Fibroblast of upper back skin (primary cell): ENCODE measurements at regions not wholly inside any gene's neighbourhood (a gene's known extent, or its start where the extent isn't known, plus 50 kb on each side); places are given as distances from the start of the nearest gene placed in this dataset.
"Not testable (repeated sequence)": the region's sequence is repeated elsewhere in the genome, so short reads cannot be mapped to it uniquely, and the experiment has no call there.

ENCODE experiments used
- DNase-seq: peaks from one replicate; pipeline ENCODE4 v3.0.0-alpha.2; 2013

DNA sequence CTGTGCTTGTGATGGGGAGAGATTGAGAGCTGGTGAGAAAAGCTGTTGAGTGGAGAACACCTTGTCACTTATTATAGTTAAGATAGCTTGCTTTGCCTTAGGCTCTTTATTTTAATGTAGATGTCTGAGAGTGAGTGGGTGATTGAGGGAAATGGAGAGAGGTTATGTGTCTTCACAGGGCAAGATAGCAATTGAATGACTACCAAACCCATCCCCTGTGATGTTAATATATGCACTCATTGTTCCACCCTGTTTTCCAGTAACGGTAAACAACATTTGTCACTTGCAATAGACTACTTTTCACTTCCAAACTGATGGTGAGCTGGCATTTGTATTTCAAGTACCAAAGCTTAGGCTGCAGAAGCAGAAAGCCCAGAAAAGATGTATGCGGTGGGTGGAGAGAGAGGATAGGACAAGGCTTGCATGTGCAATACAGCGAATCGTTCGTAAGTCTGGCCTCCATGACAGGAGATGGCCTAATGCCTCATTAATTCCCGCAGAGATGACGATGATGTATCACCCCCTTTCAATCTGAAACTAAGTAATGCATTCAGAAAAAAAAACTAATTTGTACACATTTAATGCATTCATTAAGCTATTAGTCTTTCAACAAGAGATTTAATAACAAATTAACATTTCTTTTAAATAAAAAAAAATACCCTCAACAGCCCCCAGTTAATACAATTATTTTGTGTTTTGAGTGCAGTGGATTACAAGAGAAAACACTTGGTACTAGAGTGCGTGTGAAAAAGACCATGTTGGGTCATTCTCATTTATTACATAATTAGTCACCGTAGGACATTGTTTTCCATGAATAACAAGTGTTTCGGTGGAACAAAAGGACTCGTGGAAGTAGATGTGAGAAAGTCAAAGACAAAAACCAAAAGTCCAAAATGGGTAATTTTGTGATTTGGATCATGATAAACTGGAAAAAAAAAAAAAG, 699.0 kb downstream of the BRINP1 start:
- DNase-seq, result no peak

DNA sequence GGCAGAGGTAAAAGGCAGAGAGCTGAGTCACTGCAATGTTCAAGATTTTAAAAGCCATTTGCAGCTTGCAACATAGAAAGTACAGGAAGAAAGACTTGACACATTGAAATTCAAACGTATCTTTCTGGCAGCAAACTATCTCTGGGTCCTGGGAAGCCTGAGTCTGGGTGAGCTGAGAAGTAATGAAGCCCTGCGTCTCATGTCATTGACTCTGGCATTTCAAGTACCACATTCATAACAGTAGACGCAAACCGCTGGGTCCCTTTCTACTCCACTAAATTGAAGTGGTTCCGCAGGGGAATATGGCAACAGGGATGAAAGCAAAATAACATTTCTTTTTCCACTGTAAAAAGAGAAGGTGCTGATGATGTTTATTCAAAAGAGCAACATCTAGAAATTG, 694.3 kb downstream of the BRINP1 start:
- DNase-seq, result no peak

DNA sequence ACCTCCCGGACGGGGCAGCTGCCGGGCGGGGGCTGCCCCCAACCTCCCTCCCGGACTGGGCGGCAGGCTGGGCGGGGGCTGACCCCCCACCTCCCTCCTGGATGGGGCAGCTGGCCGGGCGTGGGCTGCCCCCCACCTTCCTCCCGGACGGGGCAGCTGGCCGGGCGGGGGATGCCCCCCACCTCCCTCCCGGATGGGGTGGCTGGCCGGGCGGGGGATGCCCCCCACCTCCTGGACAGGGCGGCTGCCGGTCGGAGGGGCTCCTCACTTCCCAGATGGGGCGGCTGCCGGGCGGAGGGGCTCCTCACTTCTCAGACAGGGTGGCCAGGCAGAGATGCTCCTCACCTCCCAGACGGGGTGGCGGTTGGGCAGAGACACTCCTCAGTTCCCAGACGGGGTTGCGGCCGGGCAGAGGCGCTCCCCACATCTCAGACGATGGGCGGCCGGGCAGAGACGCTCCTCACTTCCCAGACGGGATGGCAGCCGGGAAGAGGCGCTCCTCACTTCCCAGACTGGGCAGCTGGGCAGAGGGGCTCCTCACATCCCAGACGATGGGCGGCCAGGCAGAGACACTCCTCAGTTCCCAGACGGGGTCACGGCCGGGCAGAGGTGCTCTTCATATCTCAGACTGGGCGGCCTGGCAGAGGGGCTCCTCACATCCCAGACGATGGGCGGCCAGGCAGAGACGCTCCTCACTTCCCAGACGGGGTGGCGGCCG, 691.1 kb downstream of the BRINP1 start:
- not testable (repeated sequence) for DNase-seq

DNA sequence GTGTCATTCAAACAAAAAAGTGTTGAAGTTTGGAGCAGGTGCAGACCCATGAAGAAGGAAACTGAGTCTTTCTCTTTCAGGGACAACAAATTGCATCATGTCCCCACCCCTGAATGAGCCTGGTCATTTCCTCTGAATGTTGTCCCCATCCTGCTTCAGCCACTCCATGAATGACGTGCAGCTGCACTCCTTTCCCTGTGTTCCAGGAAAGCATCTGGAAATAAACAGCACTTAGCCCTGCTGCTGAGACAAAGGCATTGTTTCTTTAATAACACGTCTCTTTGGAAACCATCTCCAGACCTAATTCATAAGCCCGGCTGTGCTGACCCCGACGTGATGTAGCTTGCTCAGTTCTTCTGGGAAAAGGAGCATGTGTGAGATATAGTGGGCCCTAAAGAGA, 682.3 kb downstream of the BRINP1 start:
- DNase-seq, result no peak

DNA sequence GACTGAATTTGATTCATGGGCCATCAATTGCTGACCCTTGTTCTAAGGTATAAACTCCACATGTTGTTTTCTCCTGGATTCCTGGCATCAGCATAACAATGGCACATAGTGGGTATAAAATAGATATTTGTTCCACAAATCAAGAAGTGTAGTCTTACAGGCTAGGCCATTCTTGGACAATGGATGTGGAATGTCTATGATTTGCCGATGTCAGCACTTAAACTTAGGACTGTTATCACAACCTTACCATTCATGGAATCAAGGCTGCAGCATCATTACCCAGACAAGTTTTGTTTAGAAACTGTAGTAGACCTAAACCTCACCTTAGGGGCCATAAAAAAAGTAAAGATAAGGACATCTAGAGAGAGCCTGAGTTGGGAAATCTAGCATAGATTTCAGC, 680.0 kb downstream of the BRINP1 start:
- DNase-seq, result no peak

DNA sequence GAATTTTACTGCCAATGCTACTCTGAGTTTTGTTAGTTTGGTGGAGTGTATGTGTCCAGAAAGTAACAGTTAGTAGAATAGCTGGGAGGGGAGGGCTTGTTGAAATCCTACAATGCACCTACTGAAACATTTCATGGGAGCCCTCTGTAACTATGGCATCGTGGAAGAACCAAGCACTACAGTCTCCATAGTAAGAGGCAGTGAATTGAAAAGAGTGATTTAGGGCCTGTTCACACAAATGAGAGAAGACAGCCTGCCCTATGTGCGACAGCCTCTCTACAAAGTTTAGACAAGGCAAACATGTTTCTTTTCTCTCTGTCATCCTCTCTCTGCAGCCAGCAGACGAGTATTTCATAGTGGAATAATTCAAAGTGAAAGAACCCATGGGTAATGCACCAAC, 676.6 kb downstream of the BRINP1 start:
- no peak for DNase-seq

DNA sequence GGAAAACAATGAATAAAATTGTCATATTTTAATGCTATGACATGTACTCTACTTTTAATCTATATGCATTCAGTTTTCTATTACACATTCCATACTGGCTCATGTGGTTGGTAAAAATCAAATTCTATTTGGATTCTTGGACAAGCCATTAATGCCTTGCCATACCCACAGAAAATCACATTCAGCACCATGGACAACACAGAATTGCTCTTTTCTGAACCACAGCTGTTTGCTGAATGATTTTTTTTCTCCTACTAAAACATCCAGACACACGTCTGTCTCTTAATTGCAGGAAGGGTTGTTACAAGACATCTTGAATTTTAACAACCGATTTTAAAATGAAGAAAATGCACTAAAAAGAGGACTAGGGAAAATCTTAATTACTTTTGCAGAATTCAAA, 675.6 kb downstream of the BRINP1 start:
- DNase-seq, result no peak

DNA sequence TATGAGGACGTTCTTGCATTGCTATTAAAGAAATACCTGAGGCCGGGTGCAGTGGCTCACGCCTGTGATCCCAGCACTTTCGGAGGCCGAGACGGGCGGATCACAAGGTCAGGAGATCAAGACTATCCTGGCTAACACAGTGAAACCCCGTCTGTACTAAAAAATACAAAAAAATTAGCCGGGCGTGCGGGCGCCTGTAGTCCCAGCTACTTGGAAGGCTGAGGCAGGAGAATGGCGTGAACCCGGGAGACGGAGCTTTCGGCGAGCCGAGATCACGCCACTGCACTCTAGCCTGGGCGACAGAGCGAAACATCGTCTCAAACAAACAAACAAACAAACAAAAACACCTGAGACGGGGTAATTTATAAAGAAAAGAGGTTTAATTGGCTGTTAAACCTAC, 674.0 kb downstream of the BRINP1 start:
- not testable (repeated sequence) for DNase-seq

DNA sequence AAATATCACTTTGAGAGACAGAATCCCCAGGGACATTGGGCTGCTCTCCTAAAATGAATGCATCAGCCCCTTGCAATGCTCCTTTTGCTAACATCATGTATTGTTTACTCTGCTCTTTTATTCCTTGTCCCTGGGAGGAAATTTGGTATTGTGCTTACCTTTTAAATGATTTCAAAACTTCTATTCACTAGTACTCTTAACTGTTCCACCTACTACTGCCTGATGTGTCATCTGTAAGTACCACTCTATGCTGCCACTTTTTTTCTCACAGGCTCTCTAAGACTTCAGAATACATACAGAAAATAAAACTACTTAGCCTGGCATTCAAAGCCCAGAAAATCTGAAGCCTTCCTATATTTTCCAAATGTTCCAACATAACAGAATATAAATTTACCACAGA, 667.2 kb downstream of the BRINP1 start:
- DNase-seq, result no peak

DNA sequence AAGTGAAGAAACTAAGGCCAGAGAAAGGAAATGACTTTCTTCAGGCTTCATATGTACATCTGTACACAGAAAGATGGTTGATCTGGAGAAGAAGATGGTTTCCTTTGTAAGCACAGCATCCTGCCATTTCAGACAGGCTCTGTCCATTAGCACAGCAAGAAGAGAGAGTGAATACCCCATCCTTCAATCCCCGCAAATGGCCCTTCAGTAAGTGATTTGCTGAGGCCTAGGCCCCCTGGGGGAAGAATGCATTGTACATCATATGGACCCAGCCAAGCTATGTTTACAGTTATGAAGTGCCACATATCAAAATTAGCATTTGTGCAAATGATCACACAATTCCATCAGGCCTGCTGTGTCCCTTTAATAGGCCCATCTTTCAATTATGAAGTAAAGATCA, 657.4 kb downstream of the BRINP1 start:
- DNase-seq, result no peak

DNA sequence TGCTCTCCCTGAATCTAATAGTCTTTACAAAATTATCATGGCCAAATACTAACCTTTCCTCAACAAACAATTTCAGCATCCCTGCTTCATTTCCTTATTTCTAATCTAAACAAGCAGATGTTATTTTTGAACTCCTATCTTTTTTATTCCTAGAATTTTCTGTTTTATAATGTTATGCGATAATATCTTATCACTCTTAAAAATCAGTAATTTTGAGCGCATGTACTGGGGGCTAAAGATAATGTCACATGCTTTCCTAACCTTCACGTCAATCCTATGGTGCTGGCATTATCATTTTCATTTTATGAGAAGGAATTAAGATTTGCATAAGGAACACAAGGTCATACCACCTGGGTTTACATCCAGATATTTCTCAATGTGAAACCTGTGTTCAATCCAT, 648.0 kb downstream of the BRINP1 start:
- DNase-seq, result no peak

DNA sequence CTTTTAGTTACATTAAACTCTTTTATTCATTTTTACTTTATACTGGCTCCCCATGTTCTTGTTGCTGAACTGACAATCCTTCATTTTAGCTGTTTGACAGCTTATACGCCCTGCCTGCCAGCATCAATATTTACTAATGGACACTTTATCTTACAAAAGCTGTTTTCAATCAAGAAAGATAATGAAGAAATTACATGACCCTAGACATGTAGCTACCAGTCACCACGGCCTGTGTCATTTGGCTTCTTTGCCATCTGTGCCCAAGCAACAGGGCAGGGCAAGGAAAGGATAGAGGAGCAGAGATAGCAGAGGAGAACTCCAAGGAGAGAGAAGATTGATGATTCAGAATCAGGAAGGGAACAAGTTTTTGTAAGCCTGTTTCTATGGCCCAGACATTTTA, 647.3 kb downstream of the BRINP1 start:
- no peak for DNase-seq

DNA sequence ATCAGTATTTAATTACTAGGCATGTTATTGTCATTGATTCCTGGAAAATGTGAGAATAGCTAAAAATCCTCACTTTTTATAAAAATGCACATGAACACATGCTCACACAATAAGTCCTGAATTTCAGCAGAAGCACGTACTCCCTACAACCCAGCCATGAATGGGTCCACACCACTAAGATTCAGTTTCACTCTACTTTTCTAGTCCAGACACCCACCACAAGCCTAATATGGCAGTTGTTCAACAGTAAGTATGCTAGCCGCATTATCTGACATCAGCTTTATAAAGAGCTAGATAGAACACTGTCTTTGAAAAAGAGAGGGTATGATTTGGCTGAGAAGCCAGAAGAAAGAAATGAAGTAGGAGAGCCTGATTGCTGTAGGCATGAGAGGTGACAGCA, 639.3 kb downstream of the BRINP1 start:
- no peak for DNase-seq

DNA sequence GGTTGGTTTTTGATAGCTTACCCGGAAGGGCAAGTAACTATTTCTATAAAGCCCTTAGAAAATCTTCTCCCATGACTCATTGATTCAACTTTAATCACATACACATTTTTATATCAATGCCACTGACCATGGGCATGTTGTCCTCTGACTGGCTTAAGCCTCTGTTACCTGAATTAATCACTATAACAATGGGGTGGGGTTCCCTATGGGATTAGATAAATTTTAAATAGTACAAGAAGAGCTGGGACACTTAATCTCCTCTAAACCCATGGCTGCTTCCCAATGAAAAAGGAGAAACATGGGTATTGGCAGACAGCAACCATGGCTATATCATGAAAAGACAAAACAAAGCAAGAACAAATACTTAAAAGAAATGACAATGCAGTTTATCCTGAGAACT, 636.2 kb downstream of the BRINP1 start:
- no peak for DNase-seq

DNA sequence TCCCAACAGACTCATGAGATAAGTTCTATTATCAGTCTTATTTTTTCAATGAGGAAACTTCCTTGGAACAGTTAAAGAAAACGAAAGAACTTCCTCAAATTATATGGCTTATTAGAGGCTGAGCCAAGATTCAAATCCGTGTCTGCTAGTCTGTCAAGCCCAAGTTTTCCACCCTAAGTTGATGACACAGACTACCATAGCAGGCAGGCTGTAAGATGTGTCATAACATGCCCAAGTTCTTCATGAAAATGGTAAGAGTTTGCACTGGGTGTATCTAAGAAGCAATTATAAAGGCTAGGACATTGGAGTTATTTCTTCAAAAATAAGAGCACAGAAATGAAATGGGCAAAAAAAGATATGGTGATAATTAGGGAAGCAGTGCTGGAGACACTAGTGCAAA, 634.5 kb downstream of the BRINP1 start:
- DNase-seq, result no peak

DNA sequence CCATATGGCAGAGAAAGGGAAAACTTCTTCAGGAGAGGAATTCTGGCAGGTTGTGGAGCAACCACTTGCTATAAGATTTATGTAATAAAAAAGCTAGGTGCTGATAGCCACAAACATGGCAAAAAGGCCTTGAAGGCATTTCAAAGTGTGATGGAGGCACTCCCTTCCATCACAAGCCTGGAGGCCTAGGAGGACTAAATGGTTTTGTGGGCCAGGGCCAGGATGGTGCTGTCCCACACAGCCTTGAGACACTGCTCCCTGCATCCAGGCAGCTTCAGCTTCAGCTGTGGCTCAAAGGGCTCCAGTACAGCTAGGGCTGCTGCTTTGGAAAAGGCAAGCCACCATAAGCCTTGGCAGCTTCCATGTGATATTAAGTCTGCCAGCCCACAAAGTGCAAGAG, 632.8 kb downstream of the BRINP1 start:
- DNase-seq, result no peak

DNA sequence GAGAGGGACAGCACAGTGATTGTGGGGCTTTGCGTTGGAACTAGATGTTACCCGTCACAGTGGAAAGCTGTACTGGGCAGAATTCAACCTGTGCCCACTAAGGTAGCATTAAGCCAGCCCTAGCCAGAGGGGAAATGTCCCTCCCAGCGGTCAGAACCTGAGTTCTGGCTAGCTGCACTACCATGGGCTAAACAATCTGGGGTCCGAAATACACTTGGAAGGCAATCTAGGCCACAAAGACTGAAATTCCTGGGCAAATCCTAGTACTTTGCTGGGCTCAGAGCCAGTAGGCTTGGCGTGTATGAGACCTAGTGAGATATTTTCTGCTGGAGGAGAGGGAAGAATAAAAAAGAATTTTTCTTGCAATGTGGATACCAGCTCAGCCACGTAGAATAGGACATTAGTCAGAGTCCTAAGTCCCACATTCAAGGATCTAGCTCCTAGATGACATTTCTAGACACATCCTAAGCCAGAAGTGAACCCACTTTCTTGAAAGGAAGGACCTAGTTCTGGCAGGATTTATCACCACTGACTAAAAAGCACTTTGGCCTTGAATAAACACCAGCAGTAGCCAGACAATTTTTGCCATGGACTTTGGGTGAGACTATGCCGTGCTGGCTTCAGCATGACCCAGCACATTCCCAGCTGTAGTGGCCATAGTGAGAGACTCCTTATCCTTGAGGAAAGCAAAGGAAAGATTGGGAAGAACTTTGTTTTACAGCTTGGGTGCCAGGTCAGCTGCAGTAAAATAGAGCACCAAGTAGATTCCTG, 618.0 kb downstream of the BRINP1 start:
- no peak for DNase-seq

DNA sequence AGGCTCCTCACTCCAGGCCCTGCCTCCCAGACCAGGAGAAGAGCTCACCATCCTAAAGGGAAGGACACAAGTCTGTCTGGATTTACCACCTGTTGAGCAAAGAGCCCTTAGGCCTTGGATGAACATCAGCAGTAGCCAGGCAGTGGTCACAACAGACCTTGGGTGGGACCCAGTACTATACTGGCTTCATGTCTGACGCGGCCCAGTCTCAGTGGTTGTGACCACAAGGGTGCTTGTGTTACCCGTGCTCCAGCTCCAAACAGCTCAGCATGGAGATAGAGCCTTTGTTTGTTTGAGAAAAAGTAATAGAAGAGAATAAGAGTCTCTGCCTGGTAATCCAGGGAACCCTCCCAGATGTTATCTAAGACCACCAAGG, 617.4 kb downstream of the BRINP1 start:
- no peak for DNase-seq

DNA sequence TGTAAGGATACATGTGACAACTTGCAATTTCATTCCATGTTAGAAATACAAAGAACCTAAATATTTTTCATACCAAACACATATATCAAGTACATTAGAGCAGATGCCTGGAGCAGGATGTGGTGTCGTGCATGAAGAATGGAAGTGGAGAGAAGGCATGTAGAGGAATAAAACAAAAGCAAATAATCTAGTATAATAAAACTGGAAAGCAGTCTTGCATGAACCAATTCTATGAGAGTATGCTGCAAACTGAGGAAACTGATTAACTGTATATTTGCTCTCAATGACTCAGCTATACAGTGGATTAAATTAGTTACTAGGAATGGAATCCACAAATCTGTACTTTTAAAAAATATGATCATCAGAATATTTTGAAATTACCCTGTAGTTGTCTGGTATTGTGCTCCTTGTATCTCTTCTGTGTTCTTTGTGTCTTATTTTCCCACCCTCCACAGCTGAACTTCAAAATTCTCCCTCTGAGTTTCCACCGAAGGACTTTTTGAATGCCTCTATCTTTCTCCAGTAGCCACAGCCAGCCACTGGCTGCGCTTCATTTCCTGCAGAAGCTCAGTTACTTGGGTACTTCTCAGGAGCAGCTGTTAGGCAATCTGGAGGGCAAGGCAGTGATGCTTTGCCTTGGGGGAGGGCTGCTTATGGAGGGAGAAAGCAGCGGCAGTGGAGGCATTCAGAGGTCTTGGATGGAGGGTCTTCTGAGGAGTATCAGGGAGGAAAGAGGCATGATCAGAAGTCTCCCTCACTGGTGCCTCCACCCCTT, 608.0 kb downstream of the BRINP1 start:
- DNase-seq, result no peak

DNA sequence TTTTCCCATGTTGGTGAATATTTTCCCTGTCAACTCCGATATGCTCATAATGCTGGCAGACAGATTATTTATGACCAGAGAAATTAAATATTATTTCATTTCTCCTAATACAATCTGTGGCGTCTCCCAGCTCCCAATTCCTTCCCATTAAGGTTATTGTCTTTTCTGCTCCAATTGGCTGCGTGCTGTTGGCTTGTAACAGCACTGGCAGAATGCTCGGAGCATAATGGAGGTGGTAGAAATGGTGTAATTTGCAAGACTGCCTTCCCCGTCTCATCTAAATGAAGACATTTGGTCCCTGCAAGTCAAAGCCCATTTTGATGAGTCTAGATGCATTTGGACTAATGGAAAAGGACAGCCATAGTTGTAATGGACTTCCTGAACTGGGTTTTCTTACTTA, 601.7 kb downstream of the BRINP1 start:
- no peak for DNase-seq

DNA sequence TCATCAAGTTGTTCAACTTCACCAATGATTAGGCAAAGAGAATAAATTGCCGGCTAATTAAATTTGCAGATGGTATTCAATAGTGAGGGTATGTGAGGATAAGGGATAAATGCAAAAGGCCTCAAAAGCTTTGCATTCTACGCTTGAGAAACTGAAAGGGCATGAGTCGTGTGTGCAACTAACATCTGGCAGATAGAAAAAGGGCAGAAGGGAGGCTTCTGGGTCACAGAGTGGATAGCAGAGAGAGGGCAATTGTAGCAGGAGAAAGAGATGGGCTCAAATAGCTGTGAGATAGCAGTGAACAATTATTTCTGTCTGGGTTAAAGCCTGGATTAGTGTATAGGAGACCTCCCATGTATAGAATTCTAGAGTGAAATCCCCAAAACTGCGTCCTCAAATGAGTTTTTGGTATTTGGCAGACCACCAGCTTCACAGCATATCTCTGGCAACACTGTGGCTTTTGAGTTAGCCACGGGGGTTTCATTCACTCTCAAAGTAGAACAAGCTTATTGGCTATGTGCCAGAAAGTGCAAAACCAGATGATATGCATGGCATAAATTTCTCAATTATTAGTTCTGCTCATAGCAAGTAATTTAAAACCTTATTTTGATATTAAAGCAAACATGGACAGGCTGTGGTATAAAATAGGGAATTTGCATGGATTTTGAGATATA, 586.3 kb downstream of the BRINP1 start:
- DNase-seq, result no peak

DNA sequence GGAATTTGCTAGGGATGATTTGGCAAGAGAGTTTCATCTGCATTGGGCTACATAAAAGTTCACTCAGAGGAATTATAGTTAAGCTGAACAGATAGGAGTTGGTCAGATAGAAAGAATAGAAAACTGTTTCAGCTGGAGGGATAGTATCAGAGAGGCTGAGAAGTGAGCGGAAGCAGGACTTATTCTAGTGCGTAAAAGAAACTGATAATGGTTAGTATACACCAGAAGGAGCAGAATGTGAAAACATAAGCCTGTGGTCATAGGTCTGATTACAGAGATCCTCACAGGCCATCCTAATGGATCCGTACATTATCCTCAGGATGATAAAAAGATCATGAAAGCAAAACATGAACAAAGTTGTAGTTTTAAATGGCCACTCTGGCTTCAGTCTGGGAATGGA, 585.2 kb downstream of the BRINP1 start:
- DNase-seq, result no peak
